Putamen (tissue), 1 donor: ENCODE measurements at regions not wholly inside any gene's neighbourhood (a gene's known extent, or its start where the extent isn't known, plus 50 kb on each side); places are given as distances from the start of the nearest gene placed in this dataset.
"Not testable (repeated sequence)": the region's sequence is repeated elsewhere in the genome, so short reads cannot be mapped to it uniquely, and the experiment has no call there.

Experiments
- DNase-seq: peaks from one replicate; pipeline ENCODE4 v3.0.0-alpha.2; 2016; ENCODE audit warnings: low spot score

- DNase-seq: no peak
These were observed 329.0 kb downstream of the GJA1 start for GRCh38 chr6:121764493-121764892.

GRCh38 chr6:121765060-121765459 lies 329.6 kb downstream of the GJA1 start:
- DNase-seq: no peak

GRCh38 chr6:121767211-121767610 lies 331.8 kb downstream of the GJA1 start:
- DNase-seq: no peak

- DNase-seq: no peak
These were observed 335.5 kb downstream of the GJA1 start for GRCh38 chr6:121770943-121771342.

GRCh38 chr6:121771937-121772720 lies 336.7 kb downstream of the GJA1 start:
- no peak for DNase-seq

- DNase-seq: no peak
These were observed 340.6 kb downstream of the GJA1 start for GRCh38 chr6:121776054-121776453.

GRCh38 chr6:121780325-121781321 lies 345.2 kb downstream of the GJA1 start:
- DNase-seq: no peak

GRCh38 chr6:121791396-121792315 lies 356.2 kb downstream of the GJA1 start:
- no peak for DNase-seq

GRCh38 chr6:121794630-121795029 lies 359.2 kb downstream of the GJA1 start:
- DNase-seq: no peak

- not testable (repeated sequence) for DNase-seq
These were observed 362.2 kb downstream of the GJA1 start for GRCh38 chr6:121797598-121797997.

GRCh38 chr6:121798126-121798525 lies 362.7 kb downstream of the GJA1 start:
- not testable (repeated sequence) for DNase-seq

- no peak for DNase-seq
These were observed 364.1 kb downstream of the GJA1 start for GRCh38 chr6:121799574-121799973.

GRCh38 chr6:121800047-121800446 lies 364.6 kb downstream of the GJA1 start:
- no peak for DNase-seq

GRCh38 chr6:121806116-121806515 lies 370.7 kb downstream of the GJA1 start:
- DNase-seq: no peak

GRCh38 chr6:121809211-121809610 lies 373.8 kb downstream of the GJA1 start:
- no peak for DNase-seq

GRCh38 chr6:121810158-121811032 lies 374.9 kb downstream of the GJA1 start:
- no peak for DNase-seq

GRCh38 chr6:121811106-121811505 lies 375.7 kb downstream of the GJA1 start:
- no peak for DNase-seq

GRCh38 chr6:121816361-121816760 lies 380.9 kb downstream of the GJA1 start:
- no peak for DNase-seq

- no peak for DNase-seq
These were observed 381.6 kb downstream of the GJA1 start for GRCh38 chr6:121816906-121817540.

- DNase-seq: no peak
These were observed 388.0 kb downstream of the GJA1 start for GRCh38 chr6:121823437-121823851.
